Stimulated activated CD4-positive, alpha-beta T cell treated with anti-CD3 and anti-CD28 coated beads, TNF-alpha, amount 100 ng/mL, for 48 hours (primary cell): ENCODE measurements at regions not wholly inside any gene's neighbourhood (a gene's known extent, or its start where the extent isn't known, plus 50 kb on each side); places are given as distances from the start of the nearest gene placed in this dataset.
"Not testable (repeated sequence)": the region's sequence is repeated elsewhere in the genome, so short reads cannot be mapped to it uniquely, and the experiment has no call there.

Experiments used
- DNase-seq, 3 donors: peaks; one replicate each; pipeline ENCODE4 v3.0.0-alpha.2; 2020; ENCODE audit warnings: low read depth in 3 of 3

- no peak for DNase-seq
Measured at GRCh38 chr4:171002246-171002645, 811.0 kb upstream of the GALNTL6 start.

GRCh38 chr4:170990989-170991589, 822.1 kb upstream of the GALNTL6 start:
- DNase-seq = no peak

DNA sequence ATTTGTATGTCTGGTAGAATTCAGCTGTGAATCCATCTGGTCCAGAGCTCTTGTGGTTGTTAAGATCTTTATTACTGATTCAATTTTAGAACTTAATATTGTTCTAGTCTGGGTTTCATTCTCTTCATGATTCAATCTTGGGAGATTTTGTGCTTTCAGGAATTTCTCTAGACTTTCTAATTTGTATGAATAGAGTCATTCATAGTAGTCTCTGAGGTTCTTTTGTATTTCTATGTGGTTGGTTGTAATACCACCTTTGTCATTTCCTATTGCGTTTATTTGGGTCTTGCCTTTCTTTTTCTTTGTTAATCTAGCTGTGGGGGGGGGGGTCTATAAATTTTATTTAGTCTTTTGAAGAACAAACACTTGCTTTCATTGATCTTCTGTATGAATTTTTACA, 824.8 kb upstream of the GALNTL6 start:
- no peak for DNase-seq

DNA sequence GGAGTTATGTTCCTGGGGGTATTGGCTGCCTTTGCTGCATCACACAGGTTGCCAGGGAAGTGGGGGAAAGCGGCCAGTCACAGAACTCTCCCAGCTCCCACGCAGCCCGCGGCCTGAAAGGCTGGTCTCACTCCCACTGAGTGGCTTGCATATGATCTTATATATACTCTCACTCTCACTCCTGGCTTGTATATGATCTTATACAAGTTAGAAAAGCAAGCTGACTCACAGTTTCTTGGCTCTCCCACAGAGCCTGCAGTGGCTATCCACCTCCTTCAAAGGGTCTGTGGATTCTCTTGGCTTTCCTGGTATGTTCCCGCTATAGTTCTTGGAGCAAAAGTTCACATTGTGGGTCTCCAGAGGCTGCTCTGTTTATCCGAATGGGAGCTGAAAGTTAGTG, 833.5 kb upstream of the GALNTL6 start:
- no peak for DNase-seq

GRCh38 chr4:170978990-170979389, 834.2 kb upstream of the GALNTL6 start:
- no peak for DNase-seq

DNA sequence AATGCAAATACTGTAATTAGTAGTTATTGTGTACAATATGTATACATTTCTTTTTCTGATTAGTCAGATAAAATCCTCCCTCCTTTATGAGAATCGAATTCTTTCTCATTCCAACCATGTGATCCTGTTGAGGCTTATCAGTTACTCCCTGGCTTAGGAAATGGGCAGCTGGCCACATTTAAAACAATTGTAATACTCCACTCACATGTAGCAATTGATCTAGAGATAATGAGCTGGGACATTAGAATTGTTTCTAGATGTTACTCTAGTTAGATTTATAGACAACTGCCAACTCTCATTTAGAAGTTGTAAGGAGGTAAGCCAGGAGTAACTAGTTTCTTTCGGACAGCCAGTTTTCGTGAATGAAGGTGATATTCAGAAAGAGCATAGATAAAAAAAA, 859.3 kb upstream of the AADAT start:
- DNase-seq = no peak

DNA sequence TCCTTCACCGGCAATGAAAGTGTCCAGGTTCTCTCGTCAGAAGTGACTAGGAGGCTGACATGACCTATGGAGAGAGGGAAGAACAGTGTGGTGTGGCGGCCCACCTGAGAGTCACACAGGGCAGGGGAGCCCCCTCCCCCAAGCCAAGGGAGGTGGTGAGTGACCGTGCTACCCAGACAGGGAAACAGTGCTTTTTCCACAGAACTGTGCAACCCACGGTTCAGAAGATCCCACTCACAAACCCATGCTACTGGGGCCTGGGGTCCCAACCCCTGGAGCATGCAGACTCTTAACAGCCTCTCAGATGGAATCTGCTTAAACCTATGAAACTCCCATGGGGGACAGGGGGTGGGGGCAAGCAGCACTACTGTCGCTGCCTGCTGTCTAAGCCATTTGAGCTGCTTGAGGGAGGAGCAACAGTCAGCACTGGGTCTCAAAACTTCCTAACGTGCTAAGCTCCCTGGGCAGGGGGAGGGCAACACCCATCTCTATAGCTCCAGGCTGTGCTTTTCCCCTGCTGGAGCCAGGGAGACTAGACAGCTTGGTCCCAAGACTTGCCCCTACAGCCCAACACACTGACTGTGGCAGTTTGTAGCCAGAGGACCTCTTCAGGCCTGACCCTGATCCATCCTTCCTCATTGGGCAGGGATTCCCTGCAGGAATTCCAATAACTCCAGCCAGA, 850.4 kb upstream of the AADAT start:
- no peak for DNase-seq

DNA sequence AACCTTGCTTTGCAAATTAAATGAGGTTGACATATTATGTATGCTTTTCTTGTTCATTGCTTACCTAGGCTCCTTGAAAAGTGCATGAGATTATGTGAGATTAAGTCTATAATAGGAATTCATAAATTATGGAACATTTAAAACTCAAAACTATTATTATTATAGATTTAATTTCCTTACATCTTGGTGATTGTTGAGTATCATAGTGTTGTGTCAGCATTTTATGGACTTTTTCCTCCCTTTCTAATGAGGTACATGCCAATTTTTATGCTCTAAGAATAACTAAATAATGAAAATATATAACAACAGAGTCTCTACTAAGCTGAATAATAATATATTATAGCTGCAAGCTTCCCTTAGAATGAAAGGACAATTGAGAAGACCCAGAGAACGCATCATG, 848.8 kb upstream of the AADAT start:
- no peak for DNase-seq

- DNase-seq = no peak
Measured at GRCh38 chr4:170931321-170931720, 841.6 kb upstream of the AADAT start.

- no peak for DNase-seq
Measured at GRCh38 chr4:170888660-170889059, 798.9 kb upstream of the AADAT start.

DNA sequence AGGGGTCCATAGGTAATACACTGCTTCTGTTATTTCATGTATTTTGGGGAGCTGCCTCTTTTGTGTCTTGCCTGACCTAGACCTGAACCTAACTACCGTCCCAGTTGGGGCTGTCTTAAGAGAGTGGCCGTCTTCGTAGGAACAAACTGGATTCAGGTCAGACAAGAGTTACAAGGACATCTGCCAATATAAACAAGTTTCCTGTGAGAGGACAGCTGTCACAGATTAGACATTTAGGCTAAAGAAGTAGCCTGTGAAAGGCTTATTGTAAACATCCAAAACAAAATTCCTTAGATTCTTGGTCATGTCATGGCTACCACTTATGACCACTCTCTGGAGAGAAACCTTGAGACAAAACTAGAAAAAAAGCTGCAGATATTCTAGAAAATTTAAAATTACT, 797.6 kb upstream of the AADAT start:
- no peak for DNase-seq

- no peak for DNase-seq
Measured at GRCh38 chr4:170884969-170885570, 795.3 kb upstream of the AADAT start.

- DNase-seq = not testable (repeated sequence)
Measured at GRCh38 chr4:170881646-170882045, 791.9 kb upstream of the AADAT start.

DNA sequence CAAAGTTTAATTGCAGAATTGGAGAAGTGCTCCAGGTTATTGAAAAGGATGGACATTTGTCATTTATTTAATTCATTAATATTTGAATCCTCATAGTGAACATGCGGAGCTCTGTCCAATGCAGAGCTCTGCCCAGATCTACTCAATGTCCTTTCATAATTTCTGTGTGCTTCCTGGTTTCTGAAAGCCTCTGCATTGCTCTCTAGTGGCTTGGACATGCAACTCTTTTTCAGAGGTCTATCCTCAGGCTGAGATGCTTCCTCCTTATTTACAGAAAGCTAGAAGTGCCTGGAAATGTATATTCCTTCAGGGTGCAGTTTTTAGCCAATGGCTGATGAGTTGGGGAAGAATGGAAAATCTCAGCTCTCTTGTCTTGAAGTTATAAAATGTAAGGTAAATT, 786.1 kb upstream of the AADAT start:
- no peak for DNase-seq

DNA sequence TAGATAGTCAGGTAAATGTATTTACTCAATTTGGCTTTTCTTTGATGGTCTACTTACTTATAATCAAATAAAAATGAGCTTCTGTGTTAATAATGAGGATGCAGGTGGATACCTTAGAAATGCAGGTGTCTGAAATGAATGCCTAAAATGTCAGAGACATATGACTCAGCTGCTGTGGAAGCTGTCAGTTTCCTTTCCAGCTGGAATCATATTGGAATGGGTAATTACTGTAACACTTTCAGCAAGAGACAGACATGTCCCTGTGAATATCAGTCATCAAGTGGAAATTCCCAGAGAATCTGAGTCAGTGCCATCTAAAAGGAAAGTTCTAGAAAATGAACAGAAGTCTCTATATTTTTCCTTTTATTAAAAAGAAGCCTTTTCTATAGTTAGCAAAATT, 783.0 kb upstream of the AADAT start:
- DNase-seq = no peak

GRCh38 chr4:170868170-170868569, 778.4 kb upstream of the AADAT start:
- no peak for DNase-seq

GRCh38 chr4:170854097-170854496, 764.3 kb upstream of the AADAT start:
- DNase-seq = no peak

- DNase-seq = no peak
Measured at GRCh38 chr4:170853422-170854021, 763.8 kb upstream of the AADAT start.

GRCh38 chr4:170849969-170850368, 760.2 kb upstream of the AADAT start:
- no peak for DNase-seq

DNA sequence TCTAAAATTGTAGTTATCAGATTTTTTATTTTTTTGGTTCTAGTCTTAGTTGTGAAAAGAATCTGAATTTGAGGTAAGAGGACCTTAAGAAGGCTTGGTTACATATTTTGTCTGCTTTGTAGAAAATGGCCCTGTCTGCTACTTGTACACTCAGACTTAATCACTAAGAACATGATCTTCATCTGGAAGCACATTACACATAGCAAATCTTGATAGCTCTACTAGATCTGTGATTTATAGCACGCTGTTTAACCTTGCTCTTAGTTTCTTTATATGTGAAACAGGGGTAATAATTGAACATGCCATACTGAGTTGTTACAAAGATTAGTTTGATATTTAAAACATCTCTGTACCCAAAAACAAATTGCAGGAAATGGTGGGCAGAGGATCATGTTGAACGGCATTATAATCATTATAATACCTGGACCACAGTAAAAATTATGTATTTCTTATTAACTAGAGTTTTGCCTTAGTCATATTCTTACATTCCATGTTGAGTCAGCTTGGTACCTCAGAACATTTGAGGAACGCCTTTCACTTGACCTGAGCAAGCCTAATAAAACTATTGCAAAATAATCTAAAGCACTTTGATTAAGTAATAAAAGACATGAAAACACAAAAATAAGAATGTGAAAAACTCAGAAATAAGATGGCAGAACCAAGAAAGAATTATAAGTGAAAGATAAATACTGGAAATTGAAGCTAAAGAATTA, 738.0 kb upstream of the AADAT start:
- DNase-seq = no peak

- no peak for DNase-seq
Measured at GRCh38 chr4:170818786-170819185, 729.0 kb upstream of the AADAT start.

DNA sequence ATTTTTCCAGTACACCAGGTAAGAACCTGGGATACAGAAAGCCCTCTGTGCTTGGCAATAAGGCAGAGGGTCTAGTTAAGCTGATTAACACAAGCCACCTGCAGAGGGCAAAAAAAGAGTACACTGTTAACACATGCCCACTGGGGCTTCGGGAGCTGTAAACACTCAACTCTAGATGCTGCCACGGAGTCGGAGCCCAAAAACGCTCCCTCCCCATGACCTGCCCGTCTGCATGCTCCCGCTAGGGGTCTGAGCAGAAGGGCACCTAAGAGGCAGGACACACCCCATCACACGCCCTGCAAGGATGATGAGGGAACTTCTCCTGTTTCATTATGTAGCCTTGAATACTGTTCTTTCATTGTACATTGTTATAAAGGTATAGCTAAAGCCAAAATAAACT, 715.6 kb upstream of the AADAT start:
- DNase-seq = no peak
